IPS-NIHi7 (cell line): ENCODE measurements at regions not wholly inside any gene's neighbourhood (a gene's known extent, or its start where the extent isn't known, plus 50 kb on each side); places are given as distances from the start of the nearest gene placed in this dataset.

Source experiments
- DNase-seq: peaks from one replicate; pipeline ENCODE4 v3.0.0; 2012; ENCODE audit warnings: mixed read lengths; ENCODE audit errors: extremely low spot score

DNA sequence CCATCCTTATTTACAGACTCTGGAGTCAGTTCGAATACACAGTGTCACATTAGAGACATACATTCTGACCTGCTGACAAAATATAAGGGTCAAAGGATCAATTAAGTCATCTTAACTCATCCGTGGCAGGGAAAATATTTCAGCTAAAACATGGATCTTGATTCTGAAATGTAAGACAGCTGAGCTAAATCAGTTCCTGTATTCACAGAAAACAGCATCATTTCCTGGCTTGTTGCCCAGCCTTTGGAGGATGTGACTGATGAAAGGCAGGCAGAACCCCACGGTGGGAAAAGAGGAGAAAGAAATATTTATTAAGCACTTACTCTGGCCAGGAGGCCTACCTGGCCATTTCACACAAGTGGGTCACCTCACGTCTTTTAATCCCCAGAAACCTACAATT lies 101.9 kb downstream of the GAS2L3 start:
- no peak for DNase-seq

DNA sequence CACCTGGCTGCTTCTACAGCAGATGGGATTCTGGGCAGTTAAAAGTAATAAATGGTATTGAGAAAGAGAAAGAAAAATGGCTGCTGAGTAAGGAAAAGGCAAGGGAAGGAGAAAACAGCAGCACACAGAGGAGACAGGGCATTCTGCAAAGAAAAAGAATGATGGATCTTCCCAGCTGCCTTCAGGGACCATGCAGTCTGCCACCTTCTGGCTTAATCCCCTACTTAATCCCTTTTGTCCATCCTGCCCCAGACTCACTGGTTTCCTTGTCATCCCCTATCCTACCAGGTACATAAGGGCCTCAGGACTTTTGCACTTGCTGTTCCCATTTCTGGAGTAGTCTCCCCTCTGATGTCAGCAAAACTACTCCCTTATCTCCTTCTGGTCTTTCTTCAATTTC lies 107.6 kb downstream of the GAS2L3 start:
- no peak for DNase-seq

DNA sequence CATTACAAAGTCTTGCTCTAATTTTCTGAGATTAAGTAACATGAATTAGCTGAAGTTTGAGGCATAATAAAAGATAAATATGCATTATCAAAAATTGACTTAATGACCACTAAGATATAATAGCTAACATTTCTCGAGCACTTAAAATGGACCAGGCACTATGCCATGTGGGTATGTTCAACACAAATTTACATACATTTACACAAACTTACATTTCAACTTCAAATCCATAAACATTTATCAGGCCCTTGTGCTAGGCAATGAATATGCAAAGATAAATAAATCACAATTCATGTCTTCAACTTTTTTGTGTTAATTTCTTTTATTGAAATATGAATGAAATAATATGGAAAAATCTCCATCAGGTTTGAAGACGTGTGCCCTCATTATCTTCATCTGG lies 108.7 kb downstream of the GAS2L3 start:
- DNase-seq = no peak

DNA sequence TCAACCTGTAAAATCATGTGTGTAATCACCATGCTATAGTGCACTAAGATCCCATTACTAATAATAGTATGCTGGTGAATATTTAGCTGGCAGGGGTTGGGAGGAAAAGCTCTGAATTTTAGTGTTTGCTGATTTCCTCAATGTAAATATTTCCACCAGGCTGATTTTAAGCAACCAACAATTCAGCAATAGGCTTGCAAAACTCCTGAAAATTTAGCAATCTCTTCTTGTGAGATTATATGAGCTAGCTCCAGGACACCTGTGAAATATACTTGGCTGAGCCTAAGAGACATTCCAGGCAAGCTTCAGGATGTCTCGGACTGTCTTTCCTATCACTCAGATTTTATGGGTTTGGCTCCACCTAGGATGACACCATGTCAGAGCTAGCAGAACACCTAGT lies 106.9 kb upstream of the ANO4 start:
- DNase-seq = no peak

DNA sequence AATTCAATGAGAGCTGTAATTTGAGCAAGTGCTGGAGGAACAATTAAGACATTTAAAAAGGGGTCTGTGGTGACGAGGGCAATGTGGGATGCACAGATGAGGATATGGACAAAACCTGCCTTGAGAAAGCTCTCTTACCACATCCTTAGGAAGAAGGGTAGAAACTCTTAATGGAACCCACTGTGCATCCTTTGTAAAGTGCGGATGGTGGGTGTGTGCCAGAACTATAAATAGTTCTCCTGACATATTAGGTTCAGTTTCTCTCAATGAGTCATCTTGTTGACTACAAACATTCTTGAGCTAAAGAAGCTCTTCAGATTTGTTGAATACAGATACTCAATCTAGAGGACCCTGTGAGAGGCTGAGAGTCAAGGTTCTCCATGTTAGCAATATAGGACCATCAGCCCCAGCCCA lies 106.1 kb upstream of the ANO4 start:
- DNase-seq = no peak

DNA sequence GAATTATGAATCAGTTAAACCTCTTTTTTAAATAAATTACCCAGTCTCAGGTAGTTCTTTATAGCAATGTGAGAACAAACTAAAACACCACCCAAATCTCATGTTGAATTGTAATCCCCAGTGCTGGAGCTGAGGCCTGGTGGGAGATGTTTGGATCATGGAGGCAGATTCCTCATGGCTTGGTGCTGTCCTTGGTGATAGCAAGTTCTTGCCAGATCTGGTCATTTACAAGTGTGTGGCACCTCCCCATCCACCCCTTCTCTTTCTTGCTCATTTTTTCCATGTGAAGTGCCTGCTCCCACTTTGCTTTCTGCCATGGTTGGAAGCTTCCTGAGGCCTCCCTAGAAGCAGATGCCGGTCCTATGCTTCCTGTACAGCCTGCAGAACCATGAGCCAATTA lies 102.1 kb upstream of the ANO4 start:
- no peak for DNase-seq

DNA sequence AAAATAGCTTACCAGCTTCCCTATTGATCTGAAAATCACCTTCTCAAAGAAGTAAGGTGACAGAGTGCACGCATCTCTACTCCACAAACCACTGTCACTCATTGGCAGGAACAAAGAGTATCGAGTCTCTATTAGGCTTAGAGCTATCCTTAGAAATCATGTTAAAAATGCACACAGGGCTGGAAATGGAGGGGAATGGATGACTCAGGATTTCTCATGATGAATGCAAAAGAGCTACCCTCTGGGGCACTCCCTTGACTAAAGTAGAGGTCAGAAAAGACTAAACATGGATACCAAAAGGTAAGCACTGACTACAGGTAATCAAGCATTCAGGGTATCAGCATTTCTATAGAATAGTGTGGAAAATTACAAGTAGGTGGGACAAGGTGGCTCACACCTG lies 96.1 kb upstream of the ANO4 start:
- DNase-seq = no peak

DNA sequence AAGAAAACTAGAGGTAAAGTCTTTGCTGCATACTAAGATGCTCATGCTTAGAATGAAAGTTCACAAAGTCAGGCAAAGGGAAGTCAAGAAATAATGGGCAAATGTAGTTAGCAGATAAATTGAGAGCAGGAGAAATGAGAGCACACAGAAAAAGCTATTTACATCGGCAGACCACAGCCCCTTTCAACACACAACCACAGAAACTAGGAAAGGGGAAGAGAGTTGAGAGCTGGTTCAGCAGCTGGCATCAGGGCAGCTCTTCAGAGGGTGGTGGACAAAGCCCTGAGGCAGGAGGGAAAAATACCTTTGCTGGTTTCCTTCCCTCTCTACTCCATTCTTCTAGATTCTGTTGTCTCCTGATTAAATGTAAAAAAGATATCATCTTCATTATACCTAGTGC lies 95.4 kb upstream of the ANO4 start:
- DNase-seq = no peak

DNA sequence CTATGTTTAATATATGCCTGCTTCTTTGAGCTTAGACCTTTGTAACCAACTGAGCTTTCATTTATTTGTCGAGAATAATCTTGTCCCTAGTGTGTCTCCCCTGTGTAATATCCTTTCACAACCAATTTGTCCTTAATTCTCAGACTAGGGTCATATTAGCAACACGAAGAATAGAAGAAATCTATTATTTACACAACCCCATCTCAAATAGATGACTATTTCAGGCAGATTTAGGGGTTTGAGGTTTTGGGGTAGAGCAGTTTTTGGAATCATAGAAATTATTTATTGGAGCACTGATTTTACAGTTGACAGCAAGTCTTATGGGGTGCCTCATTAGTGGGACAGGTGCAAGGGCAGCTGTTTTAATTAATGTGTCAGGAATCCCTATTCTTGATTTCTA lies 91.2 kb upstream of the ANO4 start:
- no peak for DNase-seq

DNA sequence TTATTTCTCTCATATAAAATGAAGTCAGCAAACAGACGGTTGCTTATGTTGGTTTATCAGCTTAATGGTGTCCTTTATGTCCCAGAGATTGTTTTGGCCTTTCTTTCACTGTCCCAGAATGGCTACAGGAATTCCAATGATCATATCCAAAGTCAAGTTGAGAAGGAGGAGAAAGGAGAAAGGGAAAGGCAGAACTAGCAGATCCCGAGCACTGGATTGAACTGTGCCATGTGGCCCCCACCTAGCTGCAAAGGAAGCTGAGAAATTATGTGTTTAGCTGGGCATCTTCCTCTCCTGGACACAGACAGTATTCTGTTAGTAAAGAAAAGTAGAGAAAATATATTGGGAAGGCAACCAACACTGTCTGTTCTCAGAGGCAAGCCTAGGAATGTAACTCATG lies 90.7 kb upstream of the ANO4 start:
- no peak for DNase-seq

DNA sequence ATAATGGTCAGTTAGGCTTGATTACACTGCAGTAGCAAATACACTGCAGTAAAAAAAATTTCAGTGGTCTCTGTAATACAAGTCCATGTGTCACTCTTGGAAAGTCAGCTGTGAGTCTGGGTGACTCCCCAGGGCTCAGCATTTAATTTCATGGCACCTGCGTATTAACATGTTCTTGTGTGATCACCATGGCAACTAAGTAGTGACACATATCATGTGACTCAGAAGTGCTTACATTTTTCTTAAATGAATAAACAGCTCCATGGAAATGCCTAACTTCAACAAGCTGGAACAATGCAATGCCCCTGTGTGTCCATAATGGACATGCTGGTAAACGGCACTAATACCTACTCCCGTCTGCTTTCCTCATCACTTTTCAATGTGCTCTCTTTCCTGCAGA lies 88.5 kb upstream of the ANO4 start:
- DNase-seq = no peak

DNA sequence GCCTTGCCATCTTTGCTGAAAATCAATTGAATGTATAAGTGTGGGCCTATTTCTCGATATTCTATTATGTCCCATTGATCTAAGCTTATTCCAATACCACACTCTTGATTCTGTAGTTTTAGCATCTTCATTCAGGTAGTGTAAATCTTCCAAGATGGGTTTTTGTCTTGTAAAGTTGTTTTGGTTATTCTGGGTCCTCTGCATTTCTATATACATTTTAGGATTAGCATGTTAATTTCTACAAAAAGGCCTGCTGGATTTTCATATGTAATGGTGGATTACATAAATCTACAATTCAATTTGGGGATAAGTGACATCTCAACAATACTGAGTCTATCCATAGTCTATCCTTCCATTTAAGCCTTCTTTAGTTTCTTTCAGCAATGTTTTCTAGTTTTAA lies 86.0 kb upstream of the ANO4 start:
- DNase-seq = no peak

DNA sequence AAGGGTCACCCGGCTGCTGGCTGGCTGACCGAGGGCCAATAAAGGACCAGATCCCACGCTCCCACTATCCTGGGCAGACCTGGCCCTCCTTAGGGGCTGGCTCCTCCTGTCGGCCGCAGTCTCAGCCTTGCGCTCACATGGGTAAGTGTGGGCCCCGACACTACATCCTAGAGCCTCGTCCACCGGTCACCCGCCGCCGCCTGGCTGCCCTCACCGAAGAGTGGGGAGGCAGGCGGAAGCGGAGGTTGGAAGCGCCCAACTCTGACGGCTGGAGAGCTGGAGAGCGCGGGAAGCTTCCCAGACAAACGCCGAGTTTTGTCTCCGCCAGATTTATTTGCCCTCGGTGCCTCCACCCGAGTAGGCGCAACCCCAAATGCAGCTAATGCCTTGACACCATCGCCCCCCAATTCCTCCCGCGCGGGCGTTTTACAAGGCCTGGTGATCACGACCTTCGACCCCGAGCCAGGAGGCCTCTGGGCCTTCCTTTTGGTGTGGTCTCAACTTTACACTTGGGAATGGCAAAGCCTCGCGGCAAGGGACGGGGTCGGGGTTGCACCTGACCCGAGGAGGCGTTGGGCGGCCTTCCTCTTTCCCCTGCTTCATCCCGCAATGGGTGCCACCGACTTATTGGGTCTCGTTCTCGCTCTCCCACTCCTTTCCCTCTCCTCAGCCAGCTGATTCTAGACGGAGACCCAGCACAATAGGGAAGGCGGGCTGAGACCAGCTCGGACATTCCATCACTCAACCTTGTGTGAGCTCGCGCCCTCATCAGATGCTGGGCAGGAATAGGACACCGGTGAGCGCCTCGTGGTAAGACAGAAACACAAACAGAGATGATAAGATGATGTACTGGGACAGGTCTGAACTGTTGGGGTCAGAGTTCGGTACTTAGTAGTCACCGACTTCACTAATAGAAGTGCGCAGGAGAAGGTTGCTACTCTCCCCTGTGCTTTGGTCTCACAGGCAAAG lies 78.3 kb upstream of the ANO4 start:
- DNase-seq = peak; percentile 51

DNA sequence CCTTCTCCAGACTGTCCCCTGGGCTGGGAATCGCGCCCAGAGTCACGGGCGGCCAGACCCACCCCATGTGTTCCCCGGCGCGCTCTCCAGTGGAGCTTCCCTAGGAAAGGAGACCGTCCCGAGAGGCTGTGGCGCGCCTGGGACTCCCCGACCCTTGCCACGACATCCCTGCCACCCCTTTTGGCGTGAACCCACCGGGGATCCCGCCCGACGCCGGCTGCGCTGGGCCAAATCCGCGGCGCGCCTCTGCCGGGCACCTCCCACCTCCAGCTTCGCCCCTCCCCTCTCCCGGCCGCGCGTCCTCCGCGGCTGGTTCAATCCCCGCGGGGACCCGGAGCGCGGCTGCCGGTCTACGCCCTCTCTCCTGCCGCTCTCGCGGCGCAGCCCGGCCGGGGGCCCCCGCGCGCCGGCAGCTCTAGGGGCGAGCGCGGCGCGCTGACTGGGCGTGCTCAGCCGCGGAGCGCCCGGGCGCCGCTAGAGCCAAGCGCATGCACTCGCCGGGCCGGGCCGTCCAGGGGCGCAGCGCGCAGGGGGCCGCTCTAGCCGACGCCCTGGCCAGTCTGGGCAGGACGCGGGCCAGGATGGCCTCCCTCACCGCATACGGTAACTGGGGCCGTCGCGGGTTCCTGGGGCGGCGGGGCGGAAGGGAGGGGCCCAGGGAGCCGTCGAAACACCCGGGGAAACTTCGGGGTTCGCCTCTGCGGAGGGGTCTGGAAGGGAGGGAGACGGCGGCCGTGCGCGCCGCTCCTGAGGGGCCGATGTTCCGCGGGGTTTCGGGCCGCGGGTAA lies 77.4 kb upstream of the ANO4 start:
- peak; percentile 75 for DNase-seq

DNA sequence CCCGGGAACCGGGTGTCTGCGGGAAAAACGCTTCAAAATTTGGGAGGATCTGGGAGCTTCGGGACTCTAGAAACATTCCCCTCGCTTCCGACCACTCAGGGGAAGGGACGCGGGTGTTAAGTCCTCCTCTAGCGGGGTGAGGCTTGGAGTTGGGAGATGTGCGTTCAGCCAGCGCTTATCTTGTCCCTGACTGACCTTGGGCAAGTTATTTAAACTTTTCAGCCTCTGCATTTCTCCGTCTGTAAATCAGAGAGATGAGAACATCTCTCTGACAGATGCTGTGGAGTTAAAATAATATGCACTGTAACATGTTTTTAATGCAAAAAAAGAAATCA lies 76.9 kb upstream of the ANO4 start:
- DNase-seq = peak; percentile 16

DNA sequence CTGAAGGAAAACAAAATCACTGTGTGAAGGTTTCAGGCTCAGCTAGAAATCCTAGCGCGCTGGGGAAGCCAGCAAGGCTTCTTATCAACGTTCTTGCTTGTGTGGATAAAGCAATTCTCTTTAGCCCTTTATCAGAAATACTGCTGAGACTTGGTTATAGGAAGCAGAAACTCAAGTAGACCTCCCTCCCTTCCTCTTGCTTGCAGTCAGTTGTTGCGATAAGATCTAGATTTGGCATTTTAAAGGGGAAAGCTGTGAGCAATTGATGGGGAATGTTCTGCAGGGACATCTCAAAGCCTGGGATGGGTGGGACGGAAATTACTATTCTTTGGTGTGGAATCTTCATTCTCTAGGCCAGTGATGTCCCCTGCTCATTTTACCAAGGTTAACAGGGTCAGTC lies 76.4 kb upstream of the ANO4 start:
- DNase-seq = peak; percentile 18

DNA sequence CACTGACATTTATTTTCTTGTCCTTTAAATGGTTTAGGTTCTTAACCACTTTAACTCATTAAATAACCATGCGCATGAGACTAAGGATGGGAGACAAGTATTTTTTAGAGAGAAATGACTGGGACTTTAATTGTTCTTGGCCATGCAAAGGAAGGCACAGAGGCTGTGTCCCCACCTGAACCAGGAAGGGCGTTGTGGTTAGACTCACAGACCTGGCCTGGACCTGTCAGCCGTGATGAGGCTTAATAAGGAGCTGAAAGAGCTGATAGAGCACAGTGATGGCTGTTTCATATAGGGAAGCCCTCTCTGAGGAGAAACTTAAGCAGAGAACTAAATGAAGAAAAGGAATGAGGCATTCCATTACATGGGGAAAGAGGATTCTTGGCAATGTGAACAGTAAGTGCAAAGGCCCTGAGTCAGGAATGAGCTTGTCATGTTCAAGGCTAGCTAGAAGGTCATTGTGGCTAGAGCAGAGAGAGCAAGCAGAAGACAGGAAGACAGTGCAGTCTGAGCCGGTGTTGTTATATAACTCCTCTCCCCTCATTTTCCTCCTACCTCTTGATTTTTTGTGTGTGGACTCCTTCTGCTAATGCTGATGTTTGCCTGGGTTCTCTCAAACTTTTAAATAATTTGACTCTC lies 74.4 kb upstream of the ANO4 start:
- DNase-seq = no peak

DNA sequence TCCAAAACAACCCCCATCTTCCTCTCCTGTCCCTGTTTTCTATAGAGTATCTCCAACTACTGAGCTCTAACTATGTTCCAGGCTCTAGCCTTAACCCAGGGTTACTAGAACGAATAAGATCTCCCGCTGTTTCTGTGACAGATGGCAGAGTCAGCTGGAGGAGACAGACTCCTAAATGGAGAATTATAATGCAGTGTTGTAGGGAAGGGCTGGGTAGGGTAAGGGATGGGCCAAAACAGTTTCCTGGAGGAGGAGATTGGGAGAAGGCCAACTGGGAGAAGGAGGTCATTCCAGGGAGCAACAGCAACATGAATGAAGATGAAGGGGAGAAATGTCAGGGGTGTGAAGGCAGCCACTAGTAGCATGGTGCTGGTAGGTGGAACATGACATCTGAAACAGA lies 73.4 kb upstream of the ANO4 start:
- DNase-seq = no peak

DNA sequence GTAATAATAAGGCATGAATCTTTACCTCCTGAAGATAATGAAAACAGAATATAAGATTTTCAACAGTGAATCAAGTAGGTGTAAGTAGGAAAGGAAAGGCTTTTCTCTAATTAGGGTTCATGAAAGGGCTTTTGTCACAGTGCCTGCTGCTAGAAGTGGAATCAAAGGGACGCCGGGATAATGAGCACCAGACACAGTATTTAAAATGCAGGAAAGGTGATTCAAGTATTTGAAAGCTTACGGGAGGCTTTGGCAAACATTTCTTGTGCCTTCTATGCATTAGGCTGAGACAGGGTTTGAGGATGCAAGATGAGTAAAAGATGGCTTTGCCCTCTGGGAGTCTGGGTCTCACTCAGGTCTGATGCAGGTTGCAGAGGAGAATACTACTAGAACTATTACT lies 70.5 kb upstream of the ANO4 start:
- DNase-seq = no peak

DNA sequence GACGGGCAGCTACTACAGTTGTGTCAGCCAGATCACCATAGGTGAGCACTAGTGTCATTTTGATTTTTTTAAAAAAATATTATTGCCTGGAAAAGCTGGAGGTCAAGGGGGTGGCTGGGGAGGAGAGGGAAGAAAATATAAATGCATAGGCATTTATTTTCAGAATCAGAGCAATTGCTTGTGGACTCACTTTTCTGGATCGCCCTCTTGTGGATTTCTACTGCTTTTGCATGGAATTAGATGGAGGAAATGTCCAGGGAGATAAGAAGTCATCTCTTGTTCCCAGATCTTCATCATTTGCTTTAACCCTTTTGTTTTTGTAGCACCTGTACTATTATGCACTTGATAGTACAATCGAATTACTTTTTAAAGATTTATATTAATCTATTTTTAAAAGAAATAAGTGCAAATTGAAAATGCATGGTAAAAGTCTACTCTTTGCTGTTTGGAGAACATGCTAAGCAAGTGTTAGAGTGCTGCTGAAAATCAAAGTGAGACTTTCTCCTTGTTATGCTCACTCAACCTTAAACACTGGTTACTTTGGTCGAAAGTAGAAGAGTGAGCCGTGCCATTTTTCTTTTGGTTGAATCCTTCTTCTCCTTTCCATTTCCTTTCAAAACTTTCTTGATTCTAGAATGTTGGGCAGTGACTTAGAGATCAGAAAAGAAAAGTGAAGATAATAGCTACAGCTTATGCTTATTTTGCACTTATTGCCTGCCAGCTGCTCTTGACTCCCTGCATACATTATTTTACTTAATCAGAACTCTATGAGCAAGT lies 60.6 kb upstream of the ANO4 start:
- DNase-seq = peak; percentile 33

DNA sequence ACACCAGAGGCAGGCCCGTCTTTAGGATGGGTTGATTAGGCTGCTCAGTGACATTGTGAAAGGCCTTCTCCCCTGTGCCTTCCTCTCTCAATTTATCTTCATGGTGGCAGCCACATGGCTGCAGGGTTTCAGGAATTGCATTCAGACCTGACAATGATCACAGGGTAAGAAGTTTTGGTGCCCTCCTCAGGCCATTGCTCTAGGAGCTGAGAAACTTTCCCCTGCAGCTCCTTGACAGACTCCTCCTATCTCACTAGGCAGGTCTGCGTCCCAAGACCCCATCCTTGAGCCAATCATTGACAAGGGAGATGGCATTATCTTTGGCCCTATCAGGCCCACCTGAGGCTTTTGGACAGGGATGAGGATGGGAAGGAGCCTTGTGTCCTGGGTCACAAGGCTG lies 57.4 kb upstream of the ANO4 start:
- DNase-seq = peak; percentile 38

DNA sequence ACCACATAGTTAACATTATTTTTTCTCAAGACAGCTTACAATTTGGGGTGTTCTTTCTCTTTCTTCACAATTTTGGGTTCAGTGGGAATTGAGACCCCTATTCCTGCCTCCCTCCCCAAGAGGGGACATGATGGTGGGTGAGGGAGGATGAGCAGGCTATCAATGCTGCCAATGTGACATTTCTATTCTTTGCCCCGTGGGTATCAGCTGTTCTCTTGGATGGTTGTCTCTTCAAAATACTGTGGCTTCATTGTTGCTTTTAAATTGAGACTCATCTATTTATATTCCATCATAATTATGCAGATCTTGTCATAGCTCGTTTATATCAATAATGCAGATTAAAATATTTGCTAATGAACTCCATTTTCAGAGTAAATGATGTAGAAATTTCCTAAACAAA lies 56.5 kb upstream of the ANO4 start:
- no peak for DNase-seq
